ENCODE measurements at regions not wholly inside any gene's neighbourhood (a gene's known extent, or its start where the extent isn't known, plus 50 kb on each side); places are given as distances from the start of the nearest gene placed in this dataset.
"Not testable (repeated sequence)": the region's sequence is repeated elsewhere in the genome, so short reads cannot be mapped to it uniquely, and the experiment has no call there.

DNA sequence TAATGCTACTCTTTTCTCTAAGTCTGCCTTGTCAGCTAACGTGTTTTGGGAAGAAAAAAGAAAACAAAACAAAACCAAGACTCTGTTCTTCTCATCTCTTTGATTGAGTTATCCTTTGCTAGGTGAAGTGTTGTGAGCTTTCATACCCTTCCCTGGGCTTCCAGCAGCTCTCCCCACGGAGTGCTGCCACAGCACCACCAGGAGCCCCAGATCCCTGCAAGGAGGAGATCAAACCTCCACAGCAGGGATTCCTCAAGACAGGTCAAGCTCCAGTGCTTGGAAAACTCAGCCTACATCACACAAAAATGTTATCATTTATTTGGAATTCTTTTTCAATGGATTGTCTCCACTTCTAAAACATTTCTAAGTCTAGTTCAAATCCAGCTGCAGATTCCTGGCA is 1981.9 kb upstream of the TENM3 start:
- DNase-seq (ENCODE audit: extremely low read depth, low read depth, low spot score): no peak

DNA sequence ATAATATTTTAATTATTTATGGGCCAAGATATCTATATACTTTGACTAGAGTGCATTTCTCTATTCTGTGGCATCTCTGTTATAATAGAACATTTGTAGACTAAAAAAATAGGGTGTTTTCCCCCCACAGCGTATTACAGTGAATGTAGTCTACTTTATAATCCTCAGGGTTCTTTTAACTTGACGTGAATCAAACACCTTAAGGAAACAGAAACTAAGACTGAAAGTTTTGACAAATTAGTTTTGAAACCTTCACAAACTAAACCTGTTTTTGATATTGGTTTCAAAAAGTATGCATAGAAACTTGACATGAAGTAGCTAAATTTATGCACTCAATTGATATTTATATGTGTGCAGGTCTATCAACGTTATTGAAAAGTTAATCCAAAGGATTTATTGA is 1963.1 kb upstream of the TENM3 start:
- DNase-seq (ENCODE audit: extremely low read depth, low read depth, low spot score): no peak

DNA sequence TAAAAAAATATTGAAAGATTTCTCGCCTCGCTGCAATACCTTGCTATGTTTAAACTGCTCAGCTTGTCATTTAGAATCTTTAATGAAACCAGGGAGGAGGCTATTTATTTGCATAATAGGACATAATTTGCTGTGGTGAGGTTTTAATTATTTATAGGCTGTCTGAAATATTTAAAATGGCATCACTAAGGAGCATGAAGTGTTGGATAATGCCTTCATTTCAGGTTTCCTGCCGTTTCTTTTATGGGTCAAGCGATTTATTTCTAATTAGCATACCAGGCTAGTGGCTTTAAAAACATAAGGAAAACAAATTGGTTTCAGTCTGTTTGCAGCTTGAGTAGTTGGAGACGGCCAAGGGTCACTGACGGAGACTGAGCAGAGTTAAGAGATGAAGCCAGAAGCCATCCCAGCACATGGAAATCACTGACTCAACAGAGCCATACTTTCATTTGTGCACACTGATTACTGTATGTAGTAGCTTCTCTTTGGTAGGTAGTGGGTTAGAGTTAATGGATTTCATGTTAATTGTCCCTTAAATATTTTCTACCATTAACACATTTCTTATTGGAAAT is 1962.4 kb upstream of the TENM3 start:
- DNase-seq (ENCODE audit: extremely low read depth, low read depth, low spot score): no peak

DNA sequence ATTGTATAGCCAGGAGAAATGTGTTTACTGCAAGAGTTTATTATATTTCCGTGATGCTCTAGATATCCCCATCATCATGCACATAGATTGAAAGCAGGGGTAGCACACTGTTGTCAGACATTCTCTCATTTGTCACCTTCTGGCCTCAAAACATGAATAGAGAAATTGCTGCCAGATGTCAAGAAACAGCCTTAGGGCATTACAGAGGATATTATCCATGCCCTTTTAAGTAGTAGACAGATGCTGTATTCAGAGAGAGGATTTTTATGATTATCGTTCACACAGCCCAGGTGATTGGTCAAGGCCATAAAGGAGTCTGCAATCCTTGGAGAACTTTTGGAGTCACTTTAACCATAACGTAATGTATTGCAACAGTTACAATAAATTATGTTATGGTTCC is 1961.5 kb upstream of the TENM3 start:
- no peak for DNase-seq (ENCODE audit: extremely low read depth, low read depth, low spot score)

DNA sequence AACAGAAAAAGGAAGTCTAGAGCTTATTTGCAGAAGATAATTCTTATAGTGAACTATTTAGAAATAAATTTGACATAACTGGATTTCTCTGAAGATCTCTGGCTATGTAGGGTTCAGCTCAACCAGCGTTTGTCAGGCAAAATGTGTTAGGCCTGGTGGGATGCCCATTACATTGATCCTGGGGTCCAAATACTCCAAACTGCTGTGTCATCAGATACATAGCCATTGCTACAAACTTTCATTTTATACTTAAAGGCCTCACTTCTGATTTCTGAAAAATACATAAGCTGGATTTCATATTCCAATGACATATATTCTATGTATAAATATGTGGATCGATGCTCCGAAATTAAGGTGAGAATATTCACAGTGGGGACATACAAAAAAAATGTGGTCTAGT is 1958.9 kb upstream of the TENM3 start:
- DNase-seq (ENCODE audit: extremely low read depth, low read depth, low spot score): no peak

DNA sequence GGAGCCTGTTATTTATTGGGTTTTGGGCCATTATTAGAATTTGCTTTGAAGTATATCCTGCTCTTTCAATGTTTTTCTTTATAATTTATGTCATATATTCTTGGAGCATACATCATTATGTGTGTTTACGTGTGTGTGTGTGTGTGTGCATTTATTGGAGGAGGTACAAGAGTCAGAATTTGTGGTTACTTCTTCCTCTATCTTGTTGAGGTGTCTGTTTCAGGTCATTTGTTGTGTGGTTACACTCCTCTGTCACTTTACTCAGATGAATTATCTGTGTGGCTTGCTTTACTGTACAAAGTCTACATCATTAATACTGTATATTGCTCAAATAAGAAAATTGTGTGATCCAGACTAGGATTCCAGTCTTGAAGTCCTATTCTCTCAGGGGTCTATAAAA is 1957.4 kb upstream of the TENM3 start:
- no peak for DNase-seq (ENCODE audit: extremely low read depth, low read depth, low spot score)

DNA sequence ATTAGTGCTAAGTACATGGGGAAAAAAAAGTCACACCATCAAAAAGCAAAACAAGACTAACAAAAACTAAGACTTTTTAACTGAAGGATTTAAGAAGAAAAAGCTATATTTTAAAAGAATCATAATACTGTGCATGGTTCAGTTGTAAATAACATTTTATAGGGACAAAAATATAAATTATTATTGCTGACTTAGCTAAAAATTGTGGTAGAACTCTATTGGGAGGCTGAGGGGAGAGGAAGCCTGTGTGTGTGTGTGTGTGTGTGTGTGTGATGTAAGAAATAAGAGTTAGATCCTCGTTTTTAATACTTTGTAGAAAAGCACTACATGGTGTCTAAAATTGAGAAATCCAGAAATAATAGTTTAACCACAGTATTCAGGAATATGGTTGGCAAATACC is 1950.9 kb upstream of the TENM3 start:
- no peak for DNase-seq (ENCODE audit: extremely low read depth, low read depth, low spot score)

DNA sequence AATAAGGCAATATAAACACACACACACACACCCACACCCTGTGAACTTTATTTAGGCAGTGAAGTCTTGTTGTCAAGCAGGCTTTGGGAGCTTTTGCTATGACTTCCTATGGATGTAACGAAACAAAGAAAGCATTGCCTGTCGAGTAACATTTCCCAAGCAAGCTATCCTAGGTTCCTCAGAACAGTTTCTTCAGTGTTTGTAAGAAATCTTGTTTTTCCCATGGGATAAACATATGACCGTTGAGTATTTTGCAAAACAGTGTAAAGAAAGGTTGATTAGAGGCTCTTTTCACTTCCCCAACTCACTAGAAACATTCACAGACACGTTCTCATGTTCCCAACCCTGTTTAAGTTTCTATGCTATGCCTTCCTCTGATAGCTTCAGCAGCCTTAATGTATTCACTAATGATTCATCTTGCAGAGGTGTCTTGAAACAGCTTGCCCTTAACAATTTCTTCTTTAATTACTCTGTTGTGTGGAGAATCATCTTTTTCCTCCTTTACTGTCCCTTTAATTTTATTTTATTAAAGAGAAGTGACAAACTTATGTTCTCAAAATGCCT is 1947.1 kb upstream of the TENM3 start:
- no peak for DNase-seq (ENCODE audit: extremely low read depth, low read depth, low spot score)

DNA sequence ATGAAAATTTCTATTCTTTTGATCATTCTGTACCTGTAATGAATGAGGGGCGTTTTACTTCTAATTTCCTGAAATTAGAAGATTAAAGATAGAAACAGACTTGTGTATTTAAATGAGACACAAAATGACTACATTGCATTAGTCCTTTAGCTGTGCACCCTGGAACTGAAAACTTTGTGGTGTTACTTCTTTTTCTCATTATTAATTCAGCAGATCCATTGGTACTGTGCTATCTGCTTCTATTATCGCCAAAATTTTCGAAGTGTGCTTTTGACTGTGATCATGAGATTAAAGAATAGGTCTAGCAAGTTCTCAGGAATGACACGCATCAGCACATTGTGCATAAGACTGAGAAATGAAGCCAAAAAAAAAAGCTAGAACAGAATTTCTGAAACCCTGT is 1938.9 kb upstream of the TENM3 start:
- no peak for DNase-seq (ENCODE audit: extremely low read depth, low read depth, low spot score)

DNA sequence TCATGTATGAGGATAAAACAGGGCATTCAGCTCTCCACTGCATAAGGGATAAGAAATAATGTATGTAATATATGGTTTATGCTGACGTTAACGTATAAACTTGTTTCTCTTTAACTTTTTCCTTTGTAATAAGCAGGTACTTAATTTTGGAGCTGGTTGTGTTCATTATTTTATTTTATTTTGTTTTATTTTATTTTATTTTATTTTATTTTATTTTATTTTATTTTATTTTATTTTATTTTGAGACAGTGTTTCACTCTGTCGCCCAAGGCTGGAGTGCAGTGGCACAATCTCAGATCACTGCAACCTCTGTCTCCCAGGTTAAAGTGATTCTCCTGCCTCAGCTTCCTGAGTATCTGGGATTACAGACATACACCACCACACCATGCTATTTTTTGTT is 1932.6 kb upstream of the TENM3 start:
- DNase-seq (ENCODE audit: extremely low read depth, low read depth, low spot score): no peak

DNA sequence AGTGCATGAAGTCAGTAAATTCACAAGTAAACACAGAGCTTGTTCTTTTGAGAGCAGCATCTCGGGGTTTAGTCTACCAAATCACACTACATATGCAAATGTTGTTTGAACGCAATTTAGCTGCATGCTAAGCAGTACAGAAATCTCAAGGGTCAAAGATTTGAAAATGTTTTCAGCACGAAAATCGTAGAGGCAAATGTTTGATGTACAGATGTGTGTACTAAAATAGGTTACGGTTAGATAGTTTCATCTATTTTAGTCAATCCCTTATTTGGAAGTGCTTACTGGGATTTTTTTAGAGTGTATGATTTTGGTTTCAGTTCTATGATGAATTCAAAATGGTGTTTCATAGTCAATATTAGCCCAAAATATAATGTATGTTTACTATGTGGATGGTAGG is 1928.2 kb upstream of the TENM3 start:
- DNase-seq (ENCODE audit: extremely low read depth, low read depth, low spot score): no peak

DNA sequence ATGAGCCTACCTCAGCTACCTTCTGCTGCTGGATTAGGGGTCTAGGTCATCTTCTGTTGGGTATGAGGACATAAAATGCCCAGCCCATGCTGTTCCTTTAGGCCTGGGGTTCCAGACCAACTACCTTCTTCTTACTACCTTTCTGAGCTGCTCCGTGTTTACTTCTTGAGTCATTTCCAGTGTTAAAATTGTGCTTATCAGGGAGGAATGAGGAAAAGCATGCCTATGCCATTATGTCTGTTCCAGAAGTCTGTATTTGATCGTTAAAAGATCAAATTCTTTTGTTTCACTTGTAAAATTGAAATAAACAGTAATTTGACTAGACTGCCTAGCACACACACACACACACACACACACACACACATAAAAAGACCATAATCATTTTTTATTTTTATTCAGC is 1912.7 kb upstream of the TENM3 start:
- no peak for DNase-seq (ENCODE audit: extremely low read depth, low read depth, low spot score)

DNA sequence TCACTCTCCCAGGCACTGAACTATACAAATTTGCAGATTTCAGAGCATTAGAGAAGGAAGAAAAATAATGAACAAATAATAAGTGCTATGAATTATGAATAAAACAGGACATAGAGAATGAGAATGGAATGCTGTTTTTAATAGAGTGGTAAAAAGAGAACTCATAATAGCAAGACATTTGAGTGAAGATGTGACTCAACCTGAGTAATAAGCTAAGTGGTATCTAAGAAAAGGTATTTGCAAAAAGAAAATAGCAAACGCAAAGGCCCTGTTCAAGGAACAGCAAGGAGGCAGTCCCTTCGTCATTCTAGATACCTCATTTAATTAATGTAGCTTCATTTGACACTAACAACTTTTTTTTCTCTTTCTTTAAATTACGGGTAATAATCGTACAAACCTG is 1910.0 kb upstream of the TENM3 start:
- DNase-seq (ENCODE audit: extremely low read depth, low read depth, low spot score): no peak

DNA sequence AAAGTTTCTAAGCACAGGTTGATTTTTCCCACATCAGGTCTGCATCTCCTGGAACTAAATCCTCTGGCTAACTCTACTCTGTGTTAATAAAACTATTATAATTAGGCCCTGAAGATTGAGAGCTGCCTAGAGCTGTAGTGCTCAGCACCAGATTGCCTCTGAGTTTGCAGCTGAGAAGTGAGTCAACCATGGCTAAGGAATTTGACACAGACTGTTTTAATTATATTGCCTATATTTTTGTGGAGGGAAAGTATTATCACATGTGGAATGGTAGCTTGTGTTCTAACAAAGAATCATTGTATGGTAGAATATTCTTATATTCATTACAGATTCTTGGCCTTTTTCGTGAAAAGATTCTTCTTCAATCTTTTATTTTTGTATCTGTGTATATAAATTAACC is 1907.6 kb upstream of the TENM3 start:
- no peak for DNase-seq (ENCODE audit: extremely low read depth, low read depth, low spot score)

DNA sequence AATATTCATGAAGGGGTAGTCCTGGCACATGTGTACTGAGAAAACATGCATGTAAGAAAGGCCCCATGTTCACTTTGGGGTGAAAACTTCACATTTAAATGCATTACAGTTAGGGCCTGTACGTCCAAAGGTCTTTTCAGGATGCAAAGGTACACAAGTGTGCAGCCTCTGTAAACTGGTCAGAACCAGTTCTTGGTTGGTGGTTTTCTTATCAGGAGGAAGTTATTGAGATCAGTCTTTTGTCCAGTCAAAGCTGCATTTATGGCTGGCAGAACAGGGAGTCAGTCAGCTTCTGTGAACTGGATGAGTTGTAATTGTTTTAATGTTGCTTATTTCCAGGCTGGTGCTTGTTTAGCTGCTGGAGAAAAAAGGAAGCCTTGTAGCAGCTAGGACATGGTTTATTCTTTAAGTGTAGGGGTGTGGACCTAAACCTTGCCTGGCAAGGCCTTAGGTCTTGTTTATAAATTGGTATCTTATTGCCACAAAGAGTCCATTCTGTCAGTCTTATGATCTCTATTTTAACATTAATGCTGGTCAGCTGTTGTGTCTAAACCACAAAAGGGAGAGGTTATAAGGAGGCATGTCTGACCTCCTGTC is 1906.6 kb upstream of the TENM3 start:
- no peak for DNase-seq (ENCODE audit: extremely low read depth, low read depth, low spot score)

DNA sequence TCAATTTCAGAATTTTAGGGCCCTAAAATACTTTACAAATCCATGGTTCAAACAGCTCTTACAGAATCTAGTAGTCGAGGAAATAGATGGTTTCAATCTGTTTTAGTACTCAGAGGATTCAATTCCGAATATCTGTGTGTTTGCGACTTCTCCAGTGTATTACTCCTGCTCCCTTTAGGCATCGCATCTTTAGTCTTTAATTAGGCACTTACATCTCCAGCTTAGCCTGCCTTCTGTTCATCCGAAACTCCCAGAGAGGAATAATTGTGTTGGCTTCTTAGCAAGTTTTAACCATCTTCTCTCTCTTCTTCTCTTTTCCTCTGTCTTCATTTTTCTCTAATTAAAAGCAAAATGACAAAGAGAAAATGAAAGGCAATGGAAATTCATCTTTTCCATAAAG is 1901.3 kb upstream of the TENM3 start:
- no peak for DNase-seq (ENCODE audit: extremely low read depth, low read depth, low spot score)

DNA sequence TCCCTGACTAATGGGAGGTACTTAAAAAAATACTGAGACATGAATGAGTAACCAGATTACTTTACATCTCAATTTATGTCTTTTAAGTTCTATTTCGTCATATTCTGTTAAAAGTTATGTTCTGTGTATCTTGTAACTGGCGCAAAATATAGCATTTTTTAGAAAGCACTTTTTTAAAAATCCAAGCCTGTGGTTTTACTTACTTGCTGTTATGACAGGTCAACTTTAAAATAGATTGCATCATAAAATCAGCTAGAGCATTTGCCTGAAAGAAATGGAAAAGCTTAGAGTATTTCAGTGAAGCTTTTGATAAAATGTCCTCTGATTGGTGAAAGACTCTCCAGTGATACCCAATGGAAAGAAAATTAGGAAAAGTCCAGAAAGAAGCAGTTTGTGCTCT is 1892.3 kb upstream of the TENM3 start:
- DNase-seq (ENCODE audit: extremely low read depth, low read depth, low spot score): no peak

DNA sequence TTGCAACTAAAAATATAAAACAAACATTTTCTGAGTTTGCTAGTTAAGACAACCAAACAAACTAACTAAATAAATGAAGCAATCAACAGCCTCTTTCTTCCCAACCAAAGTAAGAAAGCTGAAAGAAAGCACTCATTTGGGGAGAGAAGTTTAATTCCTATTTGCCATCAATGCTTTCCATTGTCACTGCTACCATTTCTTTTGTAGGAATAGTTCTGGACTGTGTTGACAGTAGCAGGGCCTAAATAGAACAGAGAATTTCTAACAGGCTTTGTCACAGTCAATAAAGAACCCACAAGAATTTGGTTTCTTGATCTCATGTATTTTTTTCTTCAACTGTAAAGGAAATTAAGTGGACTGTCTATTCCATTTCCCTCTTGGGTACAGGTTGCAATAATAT is 1886.4 kb upstream of the TENM3 start:
- DNase-seq (ENCODE audit: extremely low read depth, low read depth, low spot score): no peak

DNA sequence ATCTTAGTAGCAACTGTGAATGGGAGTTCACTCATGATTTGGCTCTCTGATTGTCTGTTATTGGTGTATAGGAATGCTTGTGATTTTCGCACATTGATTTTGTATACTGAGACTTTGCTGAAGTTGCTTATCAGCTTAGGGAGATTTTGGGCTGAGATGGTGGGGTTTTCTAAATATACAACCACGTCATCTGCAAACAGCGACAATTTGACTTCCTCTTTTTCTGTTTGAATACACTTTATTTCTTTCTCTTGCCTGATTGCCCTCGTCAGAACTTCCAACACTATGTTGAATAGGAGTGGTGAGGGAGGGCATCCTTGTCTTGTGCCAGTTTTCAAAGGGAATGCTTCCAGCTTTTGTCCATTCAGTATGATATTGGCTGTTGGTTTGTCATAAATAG is 1883.1 kb upstream of the TENM3 start:
- DNase-seq (ENCODE audit: extremely low read depth, low read depth, low spot score): not testable (repeated sequence)

DNA sequence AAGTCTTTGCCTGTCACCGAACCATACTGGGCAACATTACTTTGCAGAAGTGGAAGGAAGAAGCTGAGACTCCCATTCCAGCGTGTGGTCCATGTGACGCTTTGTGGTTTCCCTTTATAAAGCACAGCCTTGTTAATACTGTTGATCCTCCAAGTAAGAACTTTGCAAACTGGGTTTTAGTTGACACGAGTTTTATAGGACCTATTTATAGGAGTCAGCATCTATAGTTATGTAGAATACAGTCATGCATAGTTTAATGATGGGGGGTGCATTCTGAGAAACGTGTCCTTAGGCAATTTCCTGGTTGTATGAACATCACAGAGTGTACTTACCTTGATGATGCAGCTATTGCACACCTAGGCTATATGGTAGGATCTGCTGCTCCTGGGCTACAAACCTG is 1879.4 kb upstream of the TENM3 start:
- DNase-seq (ENCODE audit: extremely low read depth, low read depth, low spot score): no peak

DNA sequence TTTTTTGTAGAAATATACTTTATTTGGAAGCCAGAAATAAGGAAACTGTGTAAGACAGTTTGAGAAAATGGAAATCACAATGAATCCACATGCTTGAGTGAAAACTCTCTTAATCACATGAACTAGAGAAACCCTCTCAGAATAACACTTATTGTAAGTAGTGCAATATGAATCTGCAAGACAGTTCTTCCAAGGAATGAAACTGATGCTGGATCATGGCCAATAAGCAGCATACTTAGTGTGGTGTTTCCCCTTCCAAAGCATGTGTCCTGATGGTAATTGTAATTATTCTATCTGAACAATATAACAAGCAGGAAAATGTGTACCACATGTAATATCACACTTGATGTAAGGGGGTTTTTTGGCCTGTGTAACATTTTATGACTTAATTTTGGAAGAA is 1870.5 kb upstream of the TENM3 start:
- DNase-seq (ENCODE audit: extremely low read depth, low read depth, low spot score): no peak

DNA sequence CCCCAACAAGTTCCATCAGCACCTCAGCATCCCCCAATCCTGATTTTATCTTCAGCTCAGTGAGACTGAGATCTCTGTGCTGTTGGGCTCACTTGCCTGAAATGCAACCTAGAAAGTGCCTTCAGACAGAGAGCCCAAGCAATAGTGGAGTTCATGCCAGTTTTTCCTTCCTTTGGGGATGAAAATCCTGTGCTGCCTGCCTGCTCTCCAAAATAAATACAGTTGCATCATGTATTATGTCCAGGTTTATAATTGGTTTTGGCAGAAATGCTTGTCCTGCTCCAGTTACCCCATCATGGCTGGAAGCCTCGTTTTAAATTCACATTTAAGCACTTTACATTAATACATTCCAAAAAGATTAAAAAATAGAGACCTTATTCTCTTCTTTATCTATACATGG is 1865.5 kb upstream of the TENM3 start:
- DNase-seq (ENCODE audit: extremely low read depth, low read depth, low spot score): no peak

DNA sequence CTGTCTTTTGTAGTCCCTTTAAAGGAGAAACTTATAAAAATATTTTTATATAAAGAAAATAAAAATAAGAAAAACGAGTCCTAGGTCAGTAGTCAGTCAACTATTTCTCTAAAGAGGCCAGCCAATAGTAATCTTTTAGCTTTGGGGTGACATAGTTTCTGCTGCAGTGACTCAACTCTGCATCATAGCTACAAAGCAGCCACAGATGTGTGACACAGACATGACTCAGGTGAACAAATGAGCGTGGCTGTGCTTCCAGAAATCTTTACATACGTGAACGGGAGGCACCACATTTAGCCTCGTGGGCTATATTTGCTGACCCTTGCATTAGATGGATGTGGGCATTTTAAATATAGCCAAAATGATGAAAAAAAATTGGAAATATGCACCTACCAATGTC is 1862.5 kb upstream of the TENM3 start:
- DNase-seq (ENCODE audit: extremely low read depth, low read depth, low spot score): no peak
